H1 (cell line): ENCODE measurements at regions not wholly inside any gene's neighbourhood (a gene's known extent, or its start where the extent isn't known, plus 50 kb on each side); places are given as distances from the start of the nearest gene placed in this dataset.

ENCODE experiments used
- CTCF ChIA-PET: fragments of 300-600 bp; sonication (Branson Sonifier 250); formaldehyde crosslinking; loops from one replicate; lab custom pipeline; 2021; ENCODE audit not compliant: partially characterized antibody; lab: Charles Lee
- POLR2A ChIA-PET: fragments of 300-600 bp; sonication (Branson Sonifier 250); formaldehyde crosslinking; loops from one replicate; lab custom pipeline; 2021; ENCODE audit warnings: inconsistent platforms; ENCODE audit not compliant: partially characterized antibody; lab: Charles Lee
- DNase-seq, 2 experiments: peaks; one replicate each; pipeline versions ENCODE4 v3.0.0 to v3.0.0-alpha.2; 2010 to 2022; ENCODE audit warnings: low spot score in 2 of 2, low read depth in 1 of 2, mixed read lengths in 1 of 2
- FAIRE-seq: peaks from 2 replicates; lab custom pipeline; 2011; peaks lifted over from hg19 to GRCh38; lab: Jason Lieb, UNC
- H2AFZ ChIP-seq: 2 replicates; pipeline ENCODE4 v1.8.1; 2012; ENCODE audit warnings: low read length, inconsistent platforms
- H2AK5ac ChIP-seq: 2 replicates; pipeline ENCODE4 v1.6.1; 2013; ENCODE audit warnings: low read depth, low read length
- H2BK120ac ChIP-seq: replicated peaks from 2 replicates; pipeline ENCODE3; 2013; ENCODE audit warnings: low read depth, low read length, inconsistent platforms
- H2BK12ac ChIP-seq: 2 replicates; pipeline ENCODE4 v1.6.1; 2013; ENCODE audit warnings: low read depth, low read length
- H2BK15ac ChIP-seq: 2 replicates; pipeline ENCODE4 v1.6.1; 2013; ENCODE audit warnings: low read length
- H2BK20ac ChIP-seq: 2 replicates; pipeline ENCODE4 v1.6.1; 2013; ENCODE audit warnings: low read length
- H2BK5ac ChIP-seq: 2 replicates; pipeline ENCODE4 v1.6.1; 2013; ENCODE audit warnings: low read depth, low read length
- H3K14ac ChIP-seq: 2 replicates; pipeline ENCODE4 v1.6.1; 2013; ENCODE audit warnings: inconsistent platforms; ENCODE audit not compliant: insufficient read length
- H3K18ac ChIP-seq: 2 replicates; pipeline ENCODE4 v1.6.1; 2013; ENCODE audit warnings: low read length; ENCODE audit errors: extremely low read depth
- H3K23ac ChIP-seq: 2 replicates; pipeline ENCODE4 v1.6.1; 2013; ENCODE audit warnings: inconsistent platforms; ENCODE audit not compliant: insufficient read length
- H3K23me2 ChIP-seq: 2 replicates; pipeline ENCODE4 v1.6.1; 2013; ENCODE audit warnings: low read depth, low read length
- H3K27ac ChIP-seq: 2 replicates; pipeline ENCODE4 v1.6.1; 2011; ENCODE audit warnings: low read depth, low read length, inconsistent platforms
- H3K27me3 ChIP-seq, 4 experiments: replicated peaks in 1 of 4; 1 replicate in 1 of 4; 2 replicates in 3 of 4; pipeline versions ENCODE4 v1.6.1 to v1.8.1; 2011 to 2013; ENCODE audit warnings: low read length in 3 of 4, mild to moderate bottlenecking in 3 of 4, inconsistent platforms in 2 of 4, mixed read lengths in 2 of 4, moderate library complexity in 1 of 4; ENCODE audit not compliant: control insufficient read depth in 3 of 4, insufficient read depth in 3 of 4; ENCODE audit errors: extremely low read depth in 1 of 4
- H3K36me3 ChIP-seq, 4 experiments: 2 replicates each; pipeline versions ENCODE4 v1.6.1 to v1.8.1; 2011 to 2013; ENCODE audit warnings: mild to moderate bottlenecking in 4 of 4, low read length in 3 of 4, moderate library complexity in 2 of 4, control low read depth in 1 of 4, inconsistent platforms in 1 of 4; ENCODE audit not compliant: insufficient read depth in 4 of 4, control insufficient read depth in 2 of 4
- H3K4ac ChIP-seq: replicated peaks from 2 replicates; pipeline ENCODE3; 2013; ENCODE audit warnings: low read length, low read depth, mixed read lengths, inconsistent platforms; ENCODE audit not compliant: insufficient read length
- H3K4me1 ChIP-seq, 4 experiments: replicated peaks in 1 of 4; 1 replicate in 1 of 4; 2 replicates in 3 of 4; pipeline versions ENCODE4 v1.6.1 to v1.8.1; 2011 to 2013; ENCODE audit warnings: low read length in 3 of 4, inconsistent platforms in 2 of 4, mixed read lengths in 1 of 4; ENCODE audit not compliant: insufficient read depth in 4 of 4, control insufficient read depth in 3 of 4
- H3K4me2 ChIP-seq, 2 experiments: 2 replicates each; pipeline versions ENCODE4 v1.6.1 to v1.8.1; 2011 to 2013; ENCODE audit warnings: low read depth in 2 of 2, low read length in 2 of 2, control low read depth in 1 of 2, inconsistent platforms in 1 of 2, mild to moderate bottlenecking in 1 of 2; ENCODE audit not compliant: insufficient read depth in 1 of 2
- H3K4me3 ChIP-seq, 4 experiments: fragments of 200-600, 300-600 bp in 1 of 4; sonication (generic), shearing (Covaris generic), sonication (Bioruptor Twin) in 1 of 4; 2 replicates each; pipeline versions ENCODE4 v1.5.1 to v1.8.1; 2011 to 2016; ENCODE audit warnings: low read length in 4 of 4, low read depth in 3 of 4, control low read depth in 2 of 4, inconsistent platforms in 2 of 4, mild to moderate bottlenecking in 2 of 4, mixed read lengths in 1 of 4, moderate library complexity in 1 of 4; ENCODE audit not compliant: insufficient read depth in 2 of 4; ENCODE audit errors: extremely low read depth in 1 of 4
- H3K56ac ChIP-seq: replicated peaks from 2 replicates; pipeline ENCODE3; 2013; ENCODE audit warnings: low read depth, mild to moderate bottlenecking, mixed read lengths, low read length, inconsistent platforms; ENCODE audit not compliant: insufficient read length
- H3K79me1 ChIP-seq: 2 replicates; pipeline ENCODE4 v1.6.1; 2013; ENCODE audit warnings: low read depth, low read length, control low read depth
- H3K79me2 ChIP-seq, 2 experiments: 2 replicates each; pipeline versions ENCODE4 v1.6.1 to v1.8.1; 2012 to 2013; ENCODE audit warnings: low read length in 2 of 2, mild to moderate bottlenecking in 2 of 2, inconsistent platforms in 1 of 2; ENCODE audit not compliant: insufficient read depth in 2 of 2, control insufficient read depth in 1 of 2
- H3K9ac ChIP-seq, 4 experiments: replicated peaks in 1 of 4; 1 replicate in 1 of 4; 2 replicates in 3 of 4; pipeline versions ENCODE4 v1.6.1 to v1.8.1; 2011 to 2013; ENCODE audit warnings: low read depth in 3 of 4, low read length in 3 of 4, control low read depth in 2 of 4, mild to moderate bottlenecking in 2 of 4, moderate library complexity in 2 of 4, inconsistent platforms in 1 of 4; ENCODE audit errors: extremely low read depth in 1 of 4
- H3K9me3 ChIP-seq, 2 experiments: 2 replicates each; pipeline versions ENCODE4 v1.6.1 to v1.8.1; 2012 to 2013; ENCODE audit warnings: mild to moderate bottlenecking in 2 of 2, moderate library complexity in 2 of 2, control low read depth in 1 of 2, inconsistent platforms in 1 of 2, low read depth in 1 of 2, low read length in 1 of 2, mixed read lengths in 1 of 2; ENCODE audit not compliant: insufficient read depth in 2 of 2
- H4K20me1 ChIP-seq, 2 experiments: replicated peaks in 1 of 2; 2 replicates each; pipeline versions ENCODE3 to v1.8.1; 2011 to 2013; ENCODE audit warnings: inconsistent platforms in 2 of 2, low read length in 2 of 2, mild to moderate bottlenecking in 1 of 2; ENCODE audit not compliant: insufficient read depth in 2 of 2, control insufficient read depth in 1 of 2
- H4K5ac ChIP-seq: 2 replicates; pipeline ENCODE4 v1.6.1; 2013; ENCODE audit warnings: low read length, low read depth, mixed read lengths, inconsistent platforms; ENCODE audit not compliant: insufficient read length
- H4K8ac ChIP-seq: 2 replicates; pipeline ENCODE4 v1.8.0; 2013; ENCODE audit warnings: mild to moderate bottlenecking, moderate library complexity, low read length, inconsistent platforms; ENCODE audit not compliant: insufficient read depth; ENCODE audit errors: extremely low read depth
- H4K91ac ChIP-seq: replicated peaks from 2 replicates; pipeline ENCODE3; 2013; ENCODE audit warnings: low read length, mixed read lengths, inconsistent platforms; ENCODE audit not compliant: insufficient read length
- ASH2L ChIP-seq: fragments of 200-600, 300-600 bp; sonication (generic); IDR thresholded peaks from one replicate; pipeline ENCODE4 v1.7.1; 2017; ENCODE audit warnings: low read length
- CHD2 ChIP-seq: IDR thresholded peaks from 2 replicates; pipeline ENCODE4 v1.6.1; 2012; ENCODE audit warnings: low read length, improper control_type of control experiment
- CTBP2 ChIP-seq: IDR thresholded peaks from 2 replicates; pipeline ENCODE4 v1.7.0; 2011; ENCODE audit warnings: borderline replicate concordance, mild to moderate bottlenecking, moderate library complexity, mixed read lengths, low read length; ENCODE audit not compliant: insufficient read depth, insufficient read length
- FOSL1 ChIP-seq: IDR thresholded peaks from 2 replicates; pipeline ENCODE4 v1.6.1; 2011; ENCODE audit warnings: mild to moderate bottlenecking, low read depth, low read length, moderate library complexity; ENCODE audit not compliant: insufficient read depth
- KDM4A ChIP-seq: IDR thresholded peaks from one replicate; pipeline ENCODE4 v1.7.1; 2012; ENCODE audit warnings: low read depth, mild to moderate bottlenecking, moderate library complexity, low read length, inconsistent platforms; ENCODE audit not compliant: severe bottlenecking
- POLR2AphosphoS5 ChIP-seq: IDR thresholded peaks from 2 replicates; pipeline ENCODE4 v1.6.1; 2011; ENCODE audit warnings: low read depth, low read length
- POU5F1 ChIP-seq: IDR thresholded peaks from 2 replicates; pipeline ENCODE4 v1.6.1; 2011; ENCODE audit warnings: low read depth, mild to moderate bottlenecking, low read length, moderate library complexity
- RAD21 ChIP-seq, 2 experiments: IDR thresholded peaks in 1 of 2; conservative IDR thresholded peaks in 1 of 2; 2 replicates each; pipeline ENCODE4 v1.6.1; 2011; ENCODE audit warnings: low read depth in 2 of 2, low read length in 2 of 2, improper control_type of control experiment in 1 of 2, inconsistent platforms in 1 of 2, mild to moderate bottlenecking in 1 of 2, moderate library complexity in 1 of 2
- RNF2 ChIP-seq: fragments of 200-900, 300-1000 bp; sonication (generic); IDR thresholded peaks from 2 replicates; pipeline ENCODE4 v1.7.1; 2016; ENCODE audit warnings: borderline replicate concordance, low read depth, mild to moderate bottlenecking, antibody characterized with exemption, low read length; ENCODE audit not compliant: poor library complexity, severe bottlenecking; ENCODE audit errors: missing control alignments
- SIRT6 ChIP-seq: IDR thresholded peaks from one replicate; pipeline ENCODE4 v1.7.1; 2012; ENCODE audit warnings: low read length, inconsistent platforms
- TAF1 ChIP-seq: IDR thresholded peaks from 2 replicates; pipeline ENCODE4 v1.6.1; 2011; ENCODE audit warnings: mild to moderate bottlenecking, low read depth, low read length
- TBP ChIP-seq: IDR thresholded peaks from 2 replicates; pipeline ENCODE4 v1.6.1; 2011; ENCODE audit warnings: low read depth, low read length, improper control_type of control experiment
- TCF12 ChIP-seq: IDR thresholded peaks from 2 replicates; pipeline ENCODE4 v1.6.1; 2011; ENCODE audit warnings: low read depth, mild to moderate bottlenecking, low read length
- TEAD4 ChIP-seq: IDR thresholded peaks from 2 replicates; pipeline ENCODE4 v1.6.1; 2012; ENCODE audit warnings: low read depth, low read length, inconsistent platforms, mixed read lengths
- ZNF274 ChIP-seq: IDR thresholded peaks from 2 replicates; pipeline ENCODE4 v1.7.0; 2012; ENCODE audit warnings: low read length, borderline replicate concordance; ENCODE audit errors: extremely low read depth
- WGBS, 2 experiments: shearing (Covaris generic) in 1 of 2; methylation state at CpG; one replicate each; pipeline versions ENCODE4 v1.1.6 to v1.1.7; 2013 to 2015; ENCODE audit warnings: low lambda C conversion rate in 2 of 2, mixed read lengths in 2 of 2, inconsistent platforms in 1 of 2, low coverage in 1 of 2, missing lambda C conversion rate in 1 of 2; ENCODE audit not compliant: insufficient replicate concordance in 2 of 2, insufficient coverage in 1 of 2, insufficient read length in 1 of 2; ENCODE audit errors: extremely low coverage in 1 of 2, missing lambda C conversion rate in 1 of 2; 5-methylcytosine and 5-hydroxymethylcytosine counted together

DNA sequence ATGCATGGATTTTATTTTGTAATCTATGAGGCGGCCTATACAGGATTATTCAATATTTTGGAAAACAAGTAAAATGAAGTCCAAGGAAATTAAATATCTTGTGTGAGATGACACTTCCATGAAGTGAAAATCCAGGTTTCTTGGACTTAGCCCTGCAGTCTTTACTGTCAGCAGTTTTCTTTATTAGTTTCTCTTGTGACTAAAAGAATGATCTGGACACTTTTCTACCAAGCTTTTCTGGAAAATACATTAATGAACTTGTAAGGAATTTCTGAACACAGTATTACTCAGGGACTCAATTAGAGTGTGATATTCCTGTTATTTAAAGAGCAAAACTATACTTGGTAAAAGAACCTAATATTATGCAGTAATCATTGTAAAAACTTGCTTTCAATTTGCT is 610.4 kb upstream of the SLC8A1 start:
- no peak overlapping the region for H3K56ac ChIP-seq
- H3K9me3 ChIP-seq, result no peaks in the 10 kb centered on the region
- H4K5ac ChIP-seq, result no peak overlapping the region
- no peaks in the 10 kb centered on the region for H4K20me1 ChIP-seq
- no peaks in the 10 kb centered on the region for H3K79me2 ChIP-seq
- H3K27me3 ChIP-seq, result no peaks in the 10 kb centered on the region
- H3K4me3 ChIP-seq, result no peak overlapping the region
- no peak overlapping the region for H2BK20ac ChIP-seq
- 96% methylated on average over 1 of the region's 1 CpG; no CpG with 5 or more reads in 1 of the 2 experiments for WGBS, 2 experiments
- FAIRE-seq (no peak), DNase-seq (no peak)
- H4K91ac ChIP-seq, result no peak overlapping the region
- H3K79me1 ChIP-seq, result no peaks in the 10 kb centered on the region
- no peak overlapping the region for H4K8ac ChIP-seq
- CTCF ChIA-PET, result no interaction called here
- no peaks in the 10 kb centered on the region; a peak in 1 of 7 replicates for H3K4me1 ChIP-seq
- no peak overlapping the region for H2BK12ac ChIP-seq
- no peaks in the 10 kb centered on the region for H3K36me3 ChIP-seq
- no peak overlapping the region for H2BK5ac ChIP-seq
- no peak overlapping the region for H2AK5ac ChIP-seq
- no peak overlapping the region for H3K9ac ChIP-seq
- H3K14ac ChIP-seq, result no peak overlapping the region
- no peak overlapping the region for H2AFZ ChIP-seq
- H3K4me2 ChIP-seq, result no peak overlapping the region
- H2BK15ac ChIP-seq, result no peak overlapping the region
- H3K23me2 ChIP-seq, result no peaks in the 10 kb centered on the region; the same call in 1 of the 2 replicates
- no peak overlapping the region for H2BK120ac ChIP-seq
- no peak overlapping the region for H3K27ac ChIP-seq
- no peak overlapping the region for H3K4ac ChIP-seq
- H3K18ac ChIP-seq, result no peak overlapping the region
- POLR2A ChIA-PET, result no interaction called here
- no peak overlapping the region for H3K23ac ChIP-seq
- TF ChIP-seq CHD2 (no peak), FOSL1 (no peak), ASH2L (no peak), POLR2AphosphoS5 (no peak), CTBP2 (no peak), SIRT6 (no peak), TCF12 (no peak), RAD21 (IDR thresholded peaks at IDR 0.05 in 1 of 2, conservative IDR thresholded peaks at IDR 0.05 in 1 of 2; ENCODE audit: low read depth in 2 of 2, low read length in 2 of 2) (no peak), RNF2 (no peak), TBP (no peak), POU5F1 (no peak), TAF1 (no peak), ZNF274 (no peak), TEAD4 (no peak), KDM4A (no peak)
